ENCODE measurements at regions not wholly inside any gene's neighbourhood (a gene's known extent, or its start where the extent isn't known, plus 50 kb on each side); places are given as distances from the start of the nearest gene placed in this dataset.

GRCh38 chr6:81002126-81002525 is 750.4 kb downstream of the TENT5A start:
- TF ChIP-seq POLR2A (IDR thresholded peaks at IDR 0.05; ENCODE audit: low read length) (no peak), GATA1 (IDR thresholded peaks at IDR 0.05; ENCODE audit: low read depth, low read length) (no peak)

Data from erythroblast (primary cell).